WTC11 (cell line): ENCODE measurements at regions not wholly inside any gene's neighbourhood (a gene's known extent, or its start where the extent isn't known, plus 50 kb on each side); places are given as distances from the start of the nearest gene placed in this dataset.

Experiments
- ATAC-seq: fragments of 200-7000 bp; cut with Tn5 transposase; 2 replicates; pipeline ENCODE4 v1.10.0; 2021; ENCODE audit warnings: mild to moderate bottlenecking, moderate library complexity
- CTCF ChIA-PET: fragments of 300-600 bp; sonication (Branson Sonifier 250); formaldehyde crosslinking; loops from one replicate; lab custom pipeline; 2021; ENCODE audit warnings: antibody characterized with exemption; lab: Charles Lee
- POLR2A ChIA-PET: fragments of 350-600 bp; sonication (Branson Sonifier 250); formaldehyde crosslinking; loops from one replicate; lab custom pipeline; 2021; ENCODE audit warnings: antibody characterized with exemption; lab: Charles Lee
- DNase-seq: peaks from one replicate; pipeline ENCODE4 v3.0.0; 2021; ENCODE audit warnings: low spot score
- H3K27ac Mint-ChIP-seq: 2 replicates; pipeline ENCODE4 v1.8.0; 2021; ENCODE audit warnings: mixed read lengths
- H3K27me3 Mint-ChIP-seq: 2 replicates; pipeline ENCODE4 v1.8.0; 2021; ENCODE audit warnings: low read depth, mild to moderate bottlenecking, moderate library complexity, mixed read lengths
- H3K36me3 Mint-ChIP-seq: 2 replicates; pipeline ENCODE4 v1.8.0; 2021; ENCODE audit warnings: mixed read lengths
- H3K4me1 Mint-ChIP-seq: 2 replicates; pipeline ENCODE4 v1.8.0; 2022; ENCODE audit warnings: mixed read lengths
- H3K4me3 Mint-ChIP-seq: 2 replicates; pipeline ENCODE4 v1.8.0; 2021; ENCODE audit warnings: mild to moderate bottlenecking, moderate library complexity, mixed read lengths
- H3K9me3 Mint-ChIP-seq: 2 replicates; pipeline ENCODE4 v1.8.0; 2021; ENCODE audit warnings: mixed read lengths
- ATF1 ChIP-seq: sonication (generic); formaldehyde crosslinking; IDR thresholded peaks from 2 replicates; pipeline ENCODE4 v1.8.1; 2023; ENCODE audit warnings: mild to moderate bottlenecking, moderate library complexity, missing genetic modification reagents
- ATF3 ChIP-seq: sonication (generic); formaldehyde crosslinking; conservative IDR thresholded peaks from 2 replicates; pipeline ENCODE4 v1.8.1; 2022; ENCODE audit warnings: mild to moderate bottlenecking, missing genetic modification reagents
- ELF4 ChIP-seq: sonication (generic); formaldehyde crosslinking; IDR thresholded peaks from 2 replicates; pipeline ENCODE4 v1.8.1; 2022; ENCODE audit warnings: low read depth, mild to moderate bottlenecking, moderate library complexity, missing genetic modification reagents
- ERG ChIP-seq: fragments of 250-450 bp; sonication (Bioruptor Pico); IDR thresholded peaks from 2 replicates; pipeline ENCODE4 v1.8.0; 2021; ENCODE audit warnings: mild to moderate bottlenecking
- GABPB1 ChIP-seq: sonication (generic); formaldehyde crosslinking; IDR thresholded peaks from 2 replicates; pipeline ENCODE4 v1.8.1; 2023; ENCODE audit warnings: mild to moderate bottlenecking, missing genetic modification reagents
- IRF2 ChIP-seq: sonication (generic); formaldehyde crosslinking; IDR thresholded peaks from 2 replicates; pipeline ENCODE4 v1.8.0; 2022; ENCODE audit warnings: low read depth, missing genetic modification reagents, borderline replicate concordance
- KAT7 ChIP-seq: sonication (generic); formaldehyde crosslinking; IDR thresholded peaks from 2 replicates; pipeline ENCODE4 v1.8.1; 2023; ENCODE audit warnings: missing genetic modification reagents, mild to moderate bottlenecking, borderline replicate concordance
- MAX ChIP-seq: sonication (generic); formaldehyde crosslinking; IDR thresholded peaks from 2 replicates; pipeline ENCODE4 v1.8.0; 2022; ENCODE audit warnings: mild to moderate bottlenecking, missing genetic modification reagents
- MYBL2 ChIP-seq: sonication (generic); formaldehyde crosslinking; IDR thresholded peaks from 2 replicates; pipeline ENCODE4 v1.8.1; 2023; ENCODE audit warnings: mild to moderate bottlenecking, moderate library complexity, missing genetic modification reagents
- OVOL2 ChIP-seq: fragments of 250-450 bp; sonication (Bioruptor Pico); IDR thresholded peaks from 2 replicates; pipeline ENCODE4 v1.9.0; 2021; ENCODE audit warnings: mild to moderate bottlenecking, borderline replicate concordance
- RELA ChIP-seq: sonication (generic); formaldehyde crosslinking; IDR thresholded peaks from 2 replicates; pipeline ENCODE4 v1.8.1; 2022; ENCODE audit warnings: missing genetic modification reagents, mild to moderate bottlenecking, borderline replicate concordance
- SMAD4 ChIP-seq: sonication (generic); formaldehyde crosslinking; IDR thresholded peaks from 2 replicates; pipeline ENCODE4 v1.8.0; 2022; ENCODE audit warnings: mild to moderate bottlenecking, missing genetic modification reagents
- USF1 ChIP-seq: sonication (generic); formaldehyde crosslinking; IDR thresholded peaks from 2 replicates; pipeline ENCODE4 v1.8.0; 2022; ENCODE audit warnings: mild to moderate bottlenecking, missing genetic modification reagents
- ZNF121 ChIP-seq: sonication (generic); formaldehyde crosslinking; IDR thresholded peaks from 2 replicates; pipeline ENCODE4 v1.8.0; 2023; ENCODE audit warnings: missing genetic modification reagents
- ZNF423 ChIP-seq: fragments of 250-450 bp; sonication (Bioruptor Pico); IDR thresholded peaks from 2 replicates; pipeline ENCODE4 v2.1.2; 2022; ENCODE audit warnings: mild to moderate bottlenecking, moderate library complexity
- ZNF532 ChIP-seq: fragments of 250-450 bp; sonication (Bioruptor Pico); IDR thresholded peaks from 2 replicates; pipeline ENCODE4 v1.9.0; 2021; ENCODE audit warnings: mild to moderate bottlenecking, borderline replicate concordance
- ZNF671 ChIP-seq: fragments of 250-450 bp; sonication (Bioruptor Pico); IDR thresholded peaks from 2 replicates; pipeline ENCODE4 v1.8.0; 2021; ENCODE audit warnings: mild to moderate bottlenecking
- TF ChIP-seq, protein P1 (sequence below): sonication (generic); formaldehyde crosslinking; IDR thresholded peaks from 2 replicates; pipeline ENCODE4 v1.8.1; 2023; ENCODE audit warnings: mild to moderate bottlenecking, moderate library complexity, missing genetic modification reagents

DNA sequence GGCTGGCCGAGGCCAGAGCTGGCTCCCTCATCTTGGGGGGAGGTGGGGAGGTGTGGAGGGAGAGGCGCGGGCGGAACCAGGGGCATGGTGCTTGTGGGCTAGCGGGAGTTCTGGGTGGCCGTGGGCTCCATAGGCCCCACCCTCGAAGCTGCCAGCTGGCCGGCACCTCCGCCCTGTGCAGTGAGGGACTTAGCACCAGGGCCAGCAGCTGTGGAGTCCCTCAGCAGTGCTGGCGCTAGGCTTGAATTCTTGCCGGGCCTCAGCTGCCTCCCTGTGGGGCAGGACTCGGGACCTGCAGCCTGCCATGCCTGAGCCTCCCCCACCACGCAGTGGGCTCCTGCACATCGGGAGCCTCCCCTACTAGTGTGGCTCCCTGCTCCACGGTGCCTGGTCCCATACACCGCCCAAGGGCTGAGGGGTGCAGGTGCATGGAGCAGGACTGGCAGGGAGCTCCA, 603.3 kb downstream of the PCDH18 start:
- Mint-ChIP-seq H3K36me3 (peaks cover 9% of the 10 kb centered on the region), H3K27me3 (no peaks in the 10 kb centered on the region), H3K4me3 (no peak overlapping the region), H3K4me1 (no peaks in the 10 kb centered on the region), H3K9me3 (peaks cover 29% of the 10 kb centered on the region)
- CTCF ChIA-PET = no interaction called here
- TF ChIP-seq SMAD4 (no peak), MAX (CRISPR knock-in tag) (no peak)
- TF ChIP-seq, all 79 proteins: peak for 0
- POLR2A ChIA-PET = no interaction called here
- ATAC-seq = no peak
- DNase-seq = no peak
- no peak overlapping the region for H3K27ac Mint-ChIP-seq

- Mint-ChIP-seq H3K4me3 (no peak overlapping the region), H3K9me3 (peaks cover 29% of the 10 kb centered on the region), H3K4me1 (no peaks in the 10 kb centered on the region), H3K27me3 (no peaks in the 10 kb centered on the region), H3K27ac (no peak overlapping the region), H3K36me3 (peaks cover 9% of the 10 kb centered on the region)
- ChIA-PET POLR2A (no interaction called here), CTCF (no interaction called here)
- TF ChIP-seq ZNF121 (CRISPR knock-in tag) (no peak), MAX (CRISPR knock-in tag) (no peak), MYBL2 (no peak), USF1 (CRISPR knock-in tag) (no peak), KAT7 (CRISPR knock-in tag) (no peak), IRF2 (CRISPR knock-in tag) (no peak), ERG (CRISPR knock-in tag) (no peak), SMAD4 (no peak)
- ATAC-seq = no peak
- DNase-seq = no peak
These were observed 605.1 kb downstream of the PCDH18 start for GRCh38 chr4:136927172-136927571.

DNA sequence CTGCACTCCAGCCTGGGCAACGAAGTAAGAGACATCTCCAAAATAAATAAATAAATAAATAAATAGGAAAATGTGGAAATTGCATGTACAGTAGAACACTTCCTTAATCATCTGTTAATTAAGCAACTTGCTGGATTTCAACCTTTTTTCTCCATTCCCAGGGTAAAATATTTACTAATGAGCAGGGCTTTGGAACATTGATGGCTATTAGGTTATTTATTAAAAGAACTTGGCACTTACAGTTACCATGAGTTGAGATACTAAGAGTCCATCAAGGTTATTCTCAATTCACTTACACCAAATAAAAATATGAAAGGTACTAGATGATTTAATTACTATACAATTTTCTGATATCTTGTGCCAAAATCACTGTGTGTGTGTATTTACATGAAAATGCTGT, 607.1 kb downstream of the PCDH18 start:
- Mint-ChIP-seq H3K4me3 (no peak overlapping the region), H3K4me1 (no peaks in the 10 kb centered on the region), H3K9me3 (peaks cover 28% of the 10 kb centered on the region), H3K27me3 (no peaks in the 10 kb centered on the region), H3K36me3 (peaks cover 9% of the 10 kb centered on the region), H3K27ac (no peak overlapping the region)
- DNase-seq = no peak
- TF ChIP-seq OVOL2 (CRISPR knock-in tag) = no peak
- TF ChIP-seq MYBL2 = no peak
- TF ChIP-seq ATF3 (CRISPR knock-in tag) = no peak
- no peak for TF ChIP-seq ELF4 (CRISPR knock-in tag)
- TF ChIP-seq GABPB1 (CRISPR knock-in tag) = no peak
- no peak for TF ChIP-seq ATF1
- TF ChIP-seq, protein P1, sequence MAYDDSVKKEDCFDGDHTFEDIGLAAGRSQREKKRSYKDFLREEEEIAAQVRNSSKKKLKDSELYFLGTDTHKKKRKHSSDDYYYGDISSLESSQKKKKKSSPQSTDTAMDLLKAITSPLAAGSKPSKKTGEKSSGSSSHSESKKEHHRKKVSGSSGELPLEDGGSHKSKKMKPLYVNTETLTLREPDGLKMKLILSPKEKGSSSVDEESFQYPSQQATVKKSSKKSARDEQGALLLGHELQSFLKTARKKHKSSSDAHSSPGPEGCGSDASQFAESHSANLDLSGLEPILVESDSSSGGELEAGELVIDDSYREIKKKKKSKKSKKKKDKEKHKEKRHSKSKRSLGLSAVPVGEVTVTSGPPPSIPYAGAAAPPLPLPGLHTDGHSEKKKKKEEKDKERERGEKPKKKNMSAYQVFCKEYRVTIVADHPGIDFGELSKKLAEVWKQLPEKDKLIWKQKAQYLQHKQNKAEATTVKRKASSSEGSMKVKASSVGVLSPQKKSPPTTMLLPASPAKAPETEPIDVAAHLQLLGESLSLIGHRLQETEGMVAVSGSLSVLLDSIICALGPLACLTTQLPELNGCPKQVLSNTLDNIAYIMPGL (CRISPR knock-in tag) = no peak
- no peak for ATAC-seq
- ChIA-PET CTCF (no interaction called here), POLR2A (no interaction called here)

DNA sequence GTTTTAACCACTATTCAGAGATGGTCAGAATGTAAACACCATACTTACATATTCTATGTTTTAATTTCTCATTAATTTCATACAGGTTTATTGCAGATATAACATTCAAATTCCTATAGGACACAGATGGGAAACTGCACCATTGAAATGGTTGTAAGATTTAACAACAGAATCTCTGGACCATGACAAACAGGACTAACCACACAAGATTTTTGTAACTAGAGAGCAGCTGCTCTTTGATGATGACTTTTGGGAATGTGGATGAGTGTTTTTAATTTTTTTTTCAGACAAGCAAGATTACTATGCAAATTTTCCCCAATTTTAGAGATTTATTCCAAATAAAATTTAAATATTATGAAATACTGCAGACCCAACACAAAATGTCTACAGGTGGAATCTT, 610.2 kb downstream of the PCDH18 start:
- no peaks in the 10 kb centered on the region for H3K27me3 Mint-ChIP-seq
- H3K4me1 Mint-ChIP-seq = no peaks in the 10 kb centered on the region
- H3K9me3 Mint-ChIP-seq = peaks cover 10% of the 10 kb centered on the region
- no peak overlapping the region for H3K4me3 Mint-ChIP-seq
- ChIA-PET POLR2A (no interaction called here), CTCF (no interaction called here)
- no peak overlapping the region for H3K27ac Mint-ChIP-seq
- ATAC-seq = no peak
- no peak for DNase-seq
- no peaks in the 10 kb centered on the region for H3K36me3 Mint-ChIP-seq
- TF ChIP-seq ZNF532 (CRISPR knock-in tag) (no peak), ZNF423 (CRISPR knock-in tag) (no peak), RELA (CRISPR knock-in tag) (no peak), ZNF671 (no peak)
